PFSK-1 (cell line): ENCODE measurements at regions not wholly inside any gene's neighbourhood (a gene's known extent, or its start where the extent isn't known, plus 50 kb on each side); places are given as distances from the start of the nearest gene placed in this dataset.

ENCODE experiments used
- FOXP2 ChIP-seq: optimal IDR thresholded peaks from 2 replicates; pipeline ENCODE3; 2011; ENCODE audit warnings: borderline replicate concordance, control low read depth, inconsistent platforms; ENCODE audit not compliant: insufficient read depth; ENCODE audit errors: extremely low read length, extremely low read depth
- POLR2AphosphoS5 ChIP-seq: IDR thresholded peaks from 2 replicates; pipeline ENCODE4 v1.6.1; 2012; ENCODE audit warnings: low read depth, mild to moderate bottlenecking, control low read depth, low read length, moderate library complexity
- TAF1 ChIP-seq: IDR thresholded peaks from 2 replicates; pipeline ENCODE4 v1.6.1; 2012; ENCODE audit warnings: low read length, control low read depth, borderline replicate concordance; ENCODE audit not compliant: insufficient read depth
- TF ChIP-seq, protein P1 (sequence below), 2 experiments: IDR thresholded peaks; 2 replicates each; pipeline versions ENCODE4 v1.6.1 to v1.8.0; 2011 to 2012; ENCODE audit warnings: low read depth in 2 of 2, low read length in 2 of 2, control low read depth in 1 of 2, inconsistent platforms in 1 of 2, mild to moderate bottlenecking in 1 of 2, moderate library complexity in 1 of 2; ENCODE audit not compliant: insufficient read depth in 1 of 2

- TF ChIP-seq POLR2AphosphoS5 (no peak), TAF1 (no peak), FOXP2 (no peak)
- TF ChIP-seq, protein P1, sequence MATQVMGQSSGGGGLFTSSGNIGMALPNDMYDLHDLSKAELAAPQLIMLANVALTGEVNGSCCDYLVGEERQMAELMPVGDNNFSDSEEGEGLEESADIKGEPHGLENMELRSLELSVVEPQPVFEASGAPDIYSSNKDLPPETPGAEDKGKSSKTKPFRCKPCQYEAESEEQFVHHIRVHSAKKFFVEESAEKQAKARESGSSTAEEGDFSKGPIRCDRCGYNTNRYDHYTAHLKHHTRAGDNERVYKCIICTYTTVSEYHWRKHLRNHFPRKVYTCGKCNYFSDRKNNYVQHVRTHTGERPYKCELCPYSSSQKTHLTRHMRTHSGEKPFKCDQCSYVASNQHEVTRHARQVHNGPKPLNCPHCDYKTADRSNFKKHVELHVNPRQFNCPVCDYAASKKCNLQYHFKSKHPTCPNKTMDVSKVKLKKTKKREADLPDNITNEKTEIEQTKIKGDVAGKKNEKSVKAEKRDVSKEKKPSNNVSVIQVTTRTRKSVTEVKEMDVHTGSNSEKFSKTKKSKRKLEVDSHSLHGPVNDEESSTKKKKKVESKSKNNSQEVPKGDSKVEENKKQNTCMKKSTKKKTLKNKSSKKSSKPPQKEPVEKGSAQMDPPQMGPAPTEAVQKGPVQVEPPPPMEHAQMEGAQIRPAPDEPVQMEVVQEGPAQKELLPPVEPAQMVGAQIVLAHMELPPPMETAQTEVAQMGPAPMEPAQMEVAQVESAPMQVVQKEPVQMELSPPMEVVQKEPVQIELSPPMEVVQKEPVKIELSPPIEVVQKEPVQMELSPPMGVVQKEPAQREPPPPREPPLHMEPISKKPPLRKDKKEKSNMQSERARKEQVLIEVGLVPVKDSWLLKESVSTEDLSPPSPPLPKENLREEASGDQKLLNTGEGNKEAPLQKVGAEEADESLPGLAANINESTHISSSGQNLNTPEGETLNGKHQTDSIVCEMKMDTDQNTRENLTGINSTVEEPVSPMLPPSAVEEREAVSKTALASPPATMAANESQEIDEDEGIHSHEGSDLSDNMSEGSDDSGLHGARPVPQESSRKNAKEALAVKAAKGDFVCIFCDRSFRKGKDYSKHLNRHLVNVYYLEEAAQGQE (IDR thresholded peaks at IDR 0.05; ENCODE audit: insufficient read depth in 1 of 2, low read depth in 2 of 2, low read length in 2 of 2), result no peak
Measured at GRCh38 chr4:28360681-28361080, 1500.0 kb downstream of the STIM2 start.
